ENCODE measurements at regions not wholly inside any gene's neighbourhood (a gene's known extent, or its start where the extent isn't known, plus 50 kb on each side); places are given as distances from the start of the nearest gene placed in this dataset.

DNA sequence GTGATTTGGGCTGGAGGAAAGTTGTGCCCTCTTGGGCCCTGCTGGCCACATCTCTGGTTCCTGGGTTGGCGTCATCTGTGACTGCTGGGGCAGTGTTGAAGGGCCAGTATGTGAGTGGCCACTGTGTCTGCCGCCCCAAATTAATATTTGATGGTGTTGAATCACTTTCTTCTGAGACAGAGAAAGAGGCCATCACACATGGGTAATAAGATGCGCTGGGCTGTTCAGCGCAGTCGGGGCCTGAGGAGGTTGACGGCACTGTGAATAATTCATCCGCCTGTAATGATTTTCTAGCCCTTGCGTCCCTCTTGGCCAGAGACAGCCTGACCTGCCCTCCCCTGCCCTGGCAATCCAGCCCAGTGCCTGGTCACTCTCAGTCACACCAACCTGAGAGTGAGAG lies 56.2 kb upstream of the BEGAIN start:
- no peak overlapping the region for H3K27ac ChIP-seq
- H3K4me2 ChIP-seq (ENCODE audit: low read length), result no peak overlapping the region
- no peak overlapping the region for H3K9ac ChIP-seq
- no peaks in the 10 kb centered on the region for H3K9me3 ChIP-seq (ENCODE audit: control insufficient read depth, low read length)
- H3K4me1 ChIP-seq, result peaks cover 3% of the 10 kb centered on the region
- no peak overlapping the region for H3K4me3 ChIP-seq (ENCODE audit: low read depth, low read length)
- H3K79me2 ChIP-seq, result no peaks in the 10 kb centered on the region
- no peaks in the 10 kb centered on the region for H3K27me3 ChIP-seq (ENCODE audit: control insufficient read depth, insufficient read depth, low read length)
- TF ChIP-seq, protein P1, sequence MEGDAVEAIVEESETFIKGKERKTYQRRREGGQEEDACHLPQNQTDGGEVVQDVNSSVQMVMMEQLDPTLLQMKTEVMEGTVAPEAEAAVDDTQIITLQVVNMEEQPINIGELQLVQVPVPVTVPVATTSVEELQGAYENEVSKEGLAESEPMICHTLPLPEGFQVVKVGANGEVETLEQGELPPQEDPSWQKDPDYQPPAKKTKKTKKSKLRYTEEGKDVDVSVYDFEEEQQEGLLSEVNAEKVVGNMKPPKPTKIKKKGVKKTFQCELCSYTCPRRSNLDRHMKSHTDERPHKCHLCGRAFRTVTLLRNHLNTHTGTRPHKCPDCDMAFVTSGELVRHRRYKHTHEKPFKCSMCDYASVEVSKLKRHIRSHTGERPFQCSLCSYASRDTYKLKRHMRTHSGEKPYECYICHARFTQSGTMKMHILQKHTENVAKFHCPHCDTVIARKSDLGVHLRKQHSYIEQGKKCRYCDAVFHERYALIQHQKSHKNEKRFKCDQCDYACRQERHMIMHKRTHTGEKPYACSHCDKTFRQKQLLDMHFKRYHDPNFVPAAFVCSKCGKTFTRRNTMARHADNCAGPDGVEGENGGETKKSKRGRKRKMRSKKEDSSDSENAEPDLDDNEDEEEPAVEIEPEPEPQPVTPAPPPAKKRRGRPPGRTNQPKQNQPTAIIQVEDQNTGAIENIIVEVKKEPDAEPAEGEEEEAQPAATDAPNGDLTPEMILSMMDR (IDR thresholded peaks at IDR 0.05), result no peak
- H2AFZ ChIP-seq, result no peak overlapping the region
- no peaks in the 10 kb centered on the region for H3K36me3 ChIP-seq (ENCODE audit: control insufficient read depth, insufficient read depth, low read length)

DNA sequence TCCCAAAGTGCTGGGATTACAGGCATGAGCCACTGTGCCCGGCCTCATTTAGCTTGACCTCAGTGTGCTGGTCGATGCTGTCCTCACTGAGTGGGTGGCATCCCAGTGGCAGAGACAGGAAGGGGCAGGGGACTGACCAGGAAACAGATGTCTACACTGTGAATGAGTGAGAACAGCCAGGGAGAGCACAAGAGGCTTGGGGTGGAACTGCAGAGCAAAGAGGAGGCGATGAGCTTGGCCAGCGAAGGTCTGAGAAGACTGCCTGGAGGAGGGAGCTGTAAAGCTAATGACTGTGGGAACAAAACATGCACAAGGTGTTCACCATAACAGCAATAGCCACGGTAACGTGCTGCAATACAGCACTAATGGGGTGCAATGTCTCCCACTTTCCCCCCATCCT lies 57.2 kb upstream of the BEGAIN start:
- peaks cover 3% of the 10 kb centered on the region for H3K4me1 ChIP-seq
- H3K9ac ChIP-seq, result no peak overlapping the region
- TF ChIP-seq, protein P1 (IDR thresholded peaks at IDR 0.05), result no peak
- H3K9me3 ChIP-seq (ENCODE audit: control insufficient read depth, low read length), result no peaks in the 10 kb centered on the region
- no peaks in the 10 kb centered on the region for H3K27me3 ChIP-seq (ENCODE audit: control insufficient read depth, insufficient read depth, low read length)
- H3K4me3 ChIP-seq (ENCODE audit: low read depth, low read length), result no peak overlapping the region
- no peaks in the 10 kb centered on the region for H3K36me3 ChIP-seq (ENCODE audit: control insufficient read depth, insufficient read depth, low read length)
- no peak overlapping the region for H3K27ac ChIP-seq
- no peak overlapping the region for H3K4me2 ChIP-seq (ENCODE audit: low read length)
- H2AFZ ChIP-seq, result no peak overlapping the region
- H3K79me2 ChIP-seq, result no peaks in the 10 kb centered on the region

DNA sequence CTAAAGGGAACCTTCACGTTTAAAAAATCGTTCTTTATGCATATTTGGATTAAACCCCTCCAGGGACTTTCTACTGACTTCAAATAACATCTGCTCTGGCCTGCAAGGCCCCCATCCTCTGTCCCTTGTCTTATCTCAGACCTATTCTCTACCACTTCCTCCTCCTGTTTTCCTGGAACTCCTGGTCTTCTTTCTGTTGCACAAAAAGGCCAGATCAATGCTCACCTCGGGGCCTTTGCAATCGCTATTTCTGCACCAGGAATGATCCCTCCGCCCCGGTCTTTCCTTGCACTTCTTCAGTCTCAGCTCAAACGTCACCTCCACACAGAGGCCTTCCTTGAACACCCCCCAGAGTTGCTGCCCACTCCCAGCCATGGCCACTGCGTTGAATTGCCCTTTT lies 57.6 kb upstream of the BEGAIN start:
- Histone ChIP-seq H3K4me2 (ENCODE audit: low read length) (no peak overlapping the region), H3K4me1 (peaks cover 3% of the 10 kb centered on the region), H2AFZ (no peak overlapping the region), H3K9me3 (ENCODE audit: control insufficient read depth, low read length) (no peaks in the 10 kb centered on the region), H3K27ac (no peak overlapping the region), H3K36me3 (ENCODE audit: control insufficient read depth, insufficient read depth, low read length) (no peaks in the 10 kb centered on the region), H3K9ac (no peak overlapping the region), H3K79me2 (no peaks in the 10 kb centered on the region), H3K4me3 (ENCODE audit: low read depth, low read length) (no peak overlapping the region), H3K27me3 (ENCODE audit: control insufficient read depth, insufficient read depth, low read length) (no peaks in the 10 kb centered on the region)
- TF ChIP-seq, protein P1 (IDR thresholded peaks at IDR 0.05), result no peak

DNA sequence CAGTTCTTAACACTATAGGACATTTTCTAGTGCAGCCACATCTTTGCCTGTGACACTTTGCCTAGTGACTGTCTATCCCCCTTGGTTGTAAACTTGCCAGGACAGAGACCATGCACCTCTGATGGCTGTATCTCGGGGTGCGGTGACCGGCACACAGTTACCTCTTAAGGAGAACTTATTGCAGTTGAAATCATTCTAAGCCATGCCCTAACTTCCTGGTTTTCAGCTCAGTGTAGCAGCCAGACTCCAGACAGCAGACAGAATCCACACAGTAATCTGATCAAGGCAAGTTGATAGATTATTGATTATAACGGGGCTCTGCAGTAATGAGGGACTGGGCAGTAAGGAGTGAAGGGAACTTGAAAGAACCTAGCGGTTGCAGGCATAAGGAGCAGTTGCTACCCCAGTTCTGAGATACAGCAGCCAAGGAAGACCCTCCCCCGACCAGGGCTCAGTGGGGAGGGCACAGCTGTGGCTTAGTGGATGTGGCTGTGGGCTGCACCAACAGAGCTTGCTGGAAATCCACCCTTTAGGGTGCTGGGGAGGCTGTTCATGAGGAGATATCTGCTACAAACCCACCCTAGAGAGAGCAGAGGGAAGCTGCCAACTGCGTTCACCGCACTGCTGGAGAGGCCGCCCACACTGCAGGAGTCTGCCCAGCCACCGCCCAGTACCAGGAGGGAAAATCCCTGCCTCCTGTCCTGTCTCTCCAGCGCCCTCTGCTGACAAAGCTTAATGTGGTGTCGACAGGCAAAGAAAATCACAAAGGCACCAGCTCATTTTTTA lies 58.2 kb upstream of the BEGAIN start:
- Histone ChIP-seq H3K9me3 (ENCODE audit: control insufficient read depth, low read length) (no peaks in the 10 kb centered on the region), H3K9ac (no peak overlapping the region), H3K4me1 (peaks cover 3% of the 10 kb centered on the region), H3K27me3 (ENCODE audit: control insufficient read depth, insufficient read depth, low read length) (no peaks in the 10 kb centered on the region), H2AFZ (no peak overlapping the region), H3K4me2 (ENCODE audit: low read length) (no peak overlapping the region), H3K27ac (no peak overlapping the region), H3K36me3 (ENCODE audit: control insufficient read depth, insufficient read depth, low read length) (no peaks in the 10 kb centered on the region), H3K79me2 (no peaks in the 10 kb centered on the region), H3K4me3 (ENCODE audit: low read depth, low read length) (no peak overlapping the region)
- TF ChIP-seq, protein P1 (IDR thresholded peaks at IDR 0.05), result peak; percentile 83

DNA sequence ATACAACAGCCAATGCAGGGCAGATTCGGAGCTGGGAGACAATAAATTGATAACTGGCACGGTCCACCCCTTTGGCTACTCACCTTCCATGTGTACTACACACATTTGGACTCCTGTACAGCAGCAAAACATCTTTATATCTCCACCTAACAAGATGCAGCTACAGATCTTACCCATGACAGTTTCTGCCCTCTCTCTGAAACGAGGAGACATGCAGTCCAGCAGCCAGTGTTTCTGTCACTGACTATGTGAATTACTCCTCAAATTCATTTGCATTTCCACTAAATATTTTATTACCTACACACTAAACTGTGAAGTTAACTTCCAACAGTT lies 58.7 kb upstream of the BEGAIN start:
- Histone ChIP-seq H3K4me2 (ENCODE audit: low read length) (no peak overlapping the region), H3K79me2 (no peaks in the 10 kb centered on the region), H2AFZ (no peak overlapping the region), H3K9ac (no peak overlapping the region), H3K4me1 (peaks cover 3% of the 10 kb centered on the region), H3K9me3 (ENCODE audit: control insufficient read depth, low read length) (no peaks in the 10 kb centered on the region), H3K27ac (no peak overlapping the region), H3K36me3 (ENCODE audit: control insufficient read depth, insufficient read depth, low read length) (no peaks in the 10 kb centered on the region), H3K27me3 (ENCODE audit: control insufficient read depth, insufficient read depth, low read length) (no peaks in the 10 kb centered on the region), H3K4me3 (ENCODE audit: low read depth, low read length) (no peak overlapping the region)
- TF ChIP-seq, protein P1 (IDR thresholded peaks at IDR 0.05), result no peak

Measured in parathyroid adenoma (tissue), 2 donors.